Fibroblast of lung (primary cell): ENCODE measurements at regions not wholly inside any gene's neighbourhood (a gene's known extent, or its start where the extent isn't known, plus 50 kb on each side); places are given as distances from the start of the nearest gene placed in this dataset.

Experiments
- DNase-seq, 2 donors: peaks; one replicate each; pipeline versions ENCODE4 v3.0.0 to v3.0.0-alpha.2; 2010; ENCODE audit warnings: low read depth in 2 of 2
- H2AFZ ChIP-seq: 2 replicates; pipeline ENCODE4 v1.5.1; 2012; ENCODE audit warnings: low read length, control low read depth, inconsistent platforms
- H3K27ac ChIP-seq: 2 replicates; pipeline ENCODE4 v1.5.1; 2011; ENCODE audit warnings: low read length, control low read depth; ENCODE audit not compliant: insufficient read depth
- H3K27me3 ChIP-seq: 2 replicates; pipeline ENCODE4 v1.5.1; 2011; ENCODE audit warnings: mild to moderate bottlenecking, low read length; ENCODE audit not compliant: control insufficient read depth, insufficient read depth
- H3K36me3 ChIP-seq: 2 replicates; pipeline ENCODE4 v1.5.1; 2011; ENCODE audit warnings: low read length; ENCODE audit not compliant: control insufficient read depth, insufficient read depth
- H3K4me1 ChIP-seq: 2 replicates; pipeline ENCODE4 v1.5.1; 2011; ENCODE audit warnings: low read length; ENCODE audit not compliant: control insufficient read depth, insufficient read depth; ENCODE audit errors: extremely low read depth
- H3K4me2 ChIP-seq: 2 replicates; pipeline ENCODE4 v1.5.1; 2011; ENCODE audit warnings: low read length, control low read depth; ENCODE audit not compliant: insufficient read depth; ENCODE audit errors: extremely low read depth
- H3K4me3 ChIP-seq, 4 experiments: fragments of 200-600 bp in 1 of 4; sonication (generic) in 1 of 4; replicated peaks in 1 of 4; 2 replicates each; pipeline ENCODE4 v1.5.1; 2011 to 2016; ENCODE audit warnings: low read length in 4 of 4, low read depth in 3 of 4, mild to moderate bottlenecking in 3 of 4, control low read depth in 2 of 4, inconsistent platforms in 1 of 4, mixed read lengths in 1 of 4; ENCODE audit not compliant: insufficient read depth in 1 of 4; ENCODE audit errors: control extremely low read depth in 1 of 4
- H3K79me2 ChIP-seq: 2 replicates; pipeline ENCODE4 v1.5.1; 2012; ENCODE audit warnings: mild to moderate bottlenecking, low read length, inconsistent platforms; ENCODE audit not compliant: control insufficient read depth, insufficient read depth
- H3K9ac ChIP-seq: 2 replicates; pipeline ENCODE4 v1.5.1; 2011; ENCODE audit warnings: mild to moderate bottlenecking, low read length, control low read depth; ENCODE audit not compliant: insufficient read depth
- H3K9me3 ChIP-seq: 2 replicates; pipeline ENCODE4 v1.5.1; 2012; ENCODE audit warnings: low read depth, low read length; ENCODE audit not compliant: control insufficient read depth, insufficient read depth
- H4K20me1 ChIP-seq: 2 replicates; pipeline ENCODE4 v1.5.1; 2011; ENCODE audit warnings: low read length; ENCODE audit not compliant: control insufficient read depth, insufficient read depth; ENCODE audit errors: extremely low read depth
- EZH2 ChIP-seq: IDR thresholded peaks from 2 replicates; pipeline ENCODE4 v1.5.1; 2012; ENCODE audit warnings: low read length, control low read depth, mild to moderate bottlenecking; ENCODE audit errors: missing control alignments
- TF ChIP-seq, protein P1 (sequence below), 2 donors: IDR thresholded peaks in 1 of 2; conservative IDR thresholded peaks in 1 of 2; 1 replicate in 1 of 2; 2 replicates in 1 of 2; pipeline ENCODE4 v1.5.1; 2011 to 2012; ENCODE audit warnings: low read length in 2 of 2, control low read depth in 1 of 2, inconsistent platforms in 1 of 2, low read depth in 1 of 2, mild to moderate bottlenecking in 1 of 2

DNA sequence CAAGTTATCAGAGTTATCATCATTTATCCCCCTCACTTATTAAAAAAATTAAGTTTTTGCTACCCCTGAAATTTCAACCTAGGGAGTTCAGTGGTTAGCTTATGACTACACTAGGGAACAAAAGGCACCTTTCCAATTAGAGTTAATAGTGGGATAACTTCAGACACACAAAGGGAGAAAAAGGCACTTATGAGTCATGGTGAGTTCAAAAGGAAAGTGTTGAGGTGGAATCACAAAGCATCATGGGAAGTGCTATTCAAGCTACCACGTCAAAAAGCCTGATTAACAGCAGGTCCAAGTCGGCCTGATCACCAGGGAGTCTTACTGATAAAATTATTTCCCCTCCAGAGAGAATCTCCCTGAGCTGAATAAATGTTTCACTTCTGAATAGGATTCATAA is 165.7 kb downstream of the C7orf25 start:
- DNase-seq: peak in 1 of 2 donors; percentile 43
- H2AFZ ChIP-seq: no peak overlapping the region
- H3K27me3 ChIP-seq: no peaks in the 10 kb centered on the region
- TF ChIP-seq, protein P1, sequence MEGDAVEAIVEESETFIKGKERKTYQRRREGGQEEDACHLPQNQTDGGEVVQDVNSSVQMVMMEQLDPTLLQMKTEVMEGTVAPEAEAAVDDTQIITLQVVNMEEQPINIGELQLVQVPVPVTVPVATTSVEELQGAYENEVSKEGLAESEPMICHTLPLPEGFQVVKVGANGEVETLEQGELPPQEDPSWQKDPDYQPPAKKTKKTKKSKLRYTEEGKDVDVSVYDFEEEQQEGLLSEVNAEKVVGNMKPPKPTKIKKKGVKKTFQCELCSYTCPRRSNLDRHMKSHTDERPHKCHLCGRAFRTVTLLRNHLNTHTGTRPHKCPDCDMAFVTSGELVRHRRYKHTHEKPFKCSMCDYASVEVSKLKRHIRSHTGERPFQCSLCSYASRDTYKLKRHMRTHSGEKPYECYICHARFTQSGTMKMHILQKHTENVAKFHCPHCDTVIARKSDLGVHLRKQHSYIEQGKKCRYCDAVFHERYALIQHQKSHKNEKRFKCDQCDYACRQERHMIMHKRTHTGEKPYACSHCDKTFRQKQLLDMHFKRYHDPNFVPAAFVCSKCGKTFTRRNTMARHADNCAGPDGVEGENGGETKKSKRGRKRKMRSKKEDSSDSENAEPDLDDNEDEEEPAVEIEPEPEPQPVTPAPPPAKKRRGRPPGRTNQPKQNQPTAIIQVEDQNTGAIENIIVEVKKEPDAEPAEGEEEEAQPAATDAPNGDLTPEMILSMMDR (conservative IDR thresholded peaks at IDR 0.05 in 1 of 2, IDR thresholded peaks at IDR 0.05 in 1 of 2; ENCODE audit: low read depth in 1 of 2, low read length in 2 of 2): no peak
- TF ChIP-seq EZH2: no peak
- H3K4me3 ChIP-seq: no peak overlapping the region
- H3K36me3 ChIP-seq: no peaks in the 10 kb centered on the region
- H3K4me2 ChIP-seq: no peak overlapping the region
- no peaks in the 10 kb centered on the region for H4K20me1 ChIP-seq
- no peak overlapping the region for H3K9ac ChIP-seq
- H3K79me2 ChIP-seq: no peaks in the 10 kb centered on the region
- H3K9me3 ChIP-seq: no peaks in the 10 kb centered on the region
- H3K27ac ChIP-seq: no peak overlapping the region
- H3K4me1 ChIP-seq: no peaks in the 10 kb centered on the region

DNA sequence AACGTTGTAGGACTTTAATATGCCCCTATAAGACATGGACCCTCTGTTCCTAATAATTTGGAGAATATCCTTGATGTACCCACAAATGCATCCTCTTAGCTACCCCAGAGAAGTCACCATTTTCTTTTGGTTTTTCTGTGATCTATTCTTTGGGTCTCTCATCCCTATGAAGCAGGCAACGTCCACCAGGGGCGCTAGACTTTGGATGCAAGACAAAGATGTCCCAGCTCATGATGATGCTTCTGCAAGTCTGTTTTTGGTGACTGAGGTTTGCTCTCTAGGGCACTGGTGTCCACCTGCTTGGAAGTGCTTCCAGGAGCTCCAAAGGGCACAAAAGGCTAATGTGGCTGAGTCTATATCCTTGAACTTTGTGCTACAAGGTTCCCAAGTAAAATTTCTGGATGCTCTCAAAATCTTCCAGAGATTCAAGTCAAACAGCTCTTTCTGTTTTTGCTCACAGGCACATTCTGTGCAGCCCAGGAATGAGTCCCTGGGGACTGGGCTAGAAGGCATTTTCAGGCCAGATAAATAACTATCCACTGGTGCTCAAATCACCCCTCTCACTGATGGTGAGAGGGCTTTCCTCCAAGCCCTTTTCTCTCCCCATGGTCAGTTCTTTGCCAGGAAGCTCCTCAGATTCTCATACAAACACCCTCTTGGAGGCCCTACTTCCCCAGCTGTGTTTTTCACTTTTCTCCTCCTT is 166.4 kb downstream of the C7orf25 start:
- DNase-seq: peak; percentile 10 to 15

DNA sequence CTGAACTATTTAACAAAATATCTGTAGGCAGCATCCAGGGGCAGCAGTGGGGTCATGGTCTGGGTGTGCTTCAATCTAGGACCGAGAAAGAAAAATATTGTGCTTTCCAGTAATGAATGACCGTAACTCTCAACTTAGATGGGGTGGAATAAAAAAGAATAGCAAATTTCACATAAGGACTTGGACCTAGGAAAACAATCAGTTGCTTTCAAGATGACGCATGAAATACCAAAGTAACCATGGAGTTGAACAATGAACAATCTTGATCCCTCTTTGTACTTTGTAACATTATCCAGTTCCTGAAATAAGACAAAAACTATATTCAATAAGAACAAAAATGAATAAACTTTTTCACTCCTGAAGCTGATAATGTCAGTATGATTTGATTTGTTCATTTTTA is 167.1 kb downstream of the C7orf25 start:
- Histone ChIP-seq H3K27me3 (no peaks in the 10 kb centered on the region), H3K36me3 (no peaks in the 10 kb centered on the region), H3K79me2 (no peaks in the 10 kb centered on the region), H3K9ac (no peak overlapping the region), H3K4me1 (no peaks in the 10 kb centered on the region), H3K4me3 (no peak overlapping the region), H3K27ac (no peak overlapping the region), H4K20me1 (no peaks in the 10 kb centered on the region), H3K4me2 (no peak overlapping the region), H3K9me3 (no peaks in the 10 kb centered on the region), H2AFZ (no peak overlapping the region)
- TF ChIP-seq, protein P1 (conservative IDR thresholded peaks at IDR 0.05 in 1 of 2, IDR thresholded peaks at IDR 0.05 in 1 of 2; ENCODE audit: low read depth in 1 of 2, low read length in 2 of 2): no peak
- TF ChIP-seq EZH2: no peak
- no peak for DNase-seq

More for the DNA sequence above, 166.4 kb downstream of the C7orf25 start:
- no peaks in the 10 kb centered on the region for H3K79me2 ChIP-seq
- H3K9me3 ChIP-seq: no peaks in the 10 kb centered on the region
- H3K4me1 ChIP-seq: no peaks in the 10 kb centered on the region
- H3K4me2 ChIP-seq: no peak overlapping the region
- no peaks in the 10 kb centered on the region for H4K20me1 ChIP-seq
- H3K27me3 ChIP-seq: no peaks in the 10 kb centered on the region
- no peak overlapping the region for H3K9ac ChIP-seq
- TF ChIP-seq EZH2: no peak
- TF ChIP-seq, protein P1 (conservative IDR thresholded peaks at IDR 0.05 in 1 of 2, IDR thresholded peaks at IDR 0.05 in 1 of 2; ENCODE audit: low read depth in 1 of 2, low read length in 2 of 2): peak; percentile 52 to 66
- H3K36me3 ChIP-seq: no peaks in the 10 kb centered on the region
- no peak overlapping the region for H2AFZ ChIP-seq
- H3K27ac ChIP-seq: no peak overlapping the region
- no peak overlapping the region for H3K4me3 ChIP-seq
